Activated naive CD8-positive, alpha-beta T cell treated with anti-CD3 and anti-CD28 coated beads, Interleukin-2, amount 10 ng/mL, durations not matched to agents 7 days and 5 days (primary cell): ENCODE measurements at regions not wholly inside any gene's neighbourhood (a gene's known extent, or its start where the extent isn't known, plus 50 kb on each side); places are given as distances from the start of the nearest gene placed in this dataset.
A peak's percentile ranks its signal among the peaks of the same experiment; 100 is the strongest.

Experiments used
- ATAC-seq: fragments of 150-1000 bp; cut with Tn5 transposase; one replicate; pipeline ENCODE4 v1.10.0; 2021; ENCODE audit warnings: low read depth, moderate library complexity
- POLR2A ChIA-PET: fragments of 350-600 bp; sonication (Branson Sonifier 250); formaldehyde crosslinking; loops from one replicate; lab custom pipeline; 2021; ENCODE audit warnings: antibody characterized with exemption; lab: Charles Lee
- DNase-seq: peaks from one replicate; pipeline ENCODE4 v3.0.0; 2021
- H3K27ac Mint-ChIP-seq: one replicate; pipeline ENCODE4 v1.8.0; 2022; ENCODE audit warnings: mild to moderate bottlenecking, mixed read lengths
- H3K27me3 Mint-ChIP-seq: one replicate; pipeline ENCODE4 v1.8.0; 2022; ENCODE audit warnings: mild to moderate bottlenecking, moderate library complexity, mixed read lengths
- H3K36me3 Mint-ChIP-seq: one replicate; pipeline ENCODE4 v1.8.0; 2021; ENCODE audit warnings: mild to moderate bottlenecking, mixed read lengths
- H3K4me1 Mint-ChIP-seq: one replicate; pipeline ENCODE4 v1.8.0; 2021; ENCODE audit warnings: mixed read lengths
- H3K4me3 Mint-ChIP-seq: one replicate; pipeline ENCODE4 v1.8.0; 2022; ENCODE audit warnings: mild to moderate bottlenecking, moderate library complexity, mixed read lengths
- H3K9me3 Mint-ChIP-seq: one replicate; pipeline ENCODE4 v1.8.0; 2021; ENCODE audit warnings: mixed read lengths

- H3K9me3 Mint-ChIP-seq: peaks cover 2% of the 10 kb centered on the region
- ATAC-seq (no peak), DNase-seq (no peak)
- no peak overlapping the region for H3K27ac Mint-ChIP-seq
- no peak overlapping the region for H3K4me3 Mint-ChIP-seq
- peaks cover 8% of the 10 kb centered on the region for H3K27me3 Mint-ChIP-seq
- POLR2A ChIA-PET: interaction anchor here (1.0 kb wide), 2 partner anchors 10 to 45 kb away, joined by 3 to 5 read pairs; no protein-coding TSS in a partner anchor
- H3K36me3 Mint-ChIP-seq: no peaks in the 10 kb centered on the region
- H3K4me1 Mint-ChIP-seq: peaks cover 25% of the 10 kb centered on the region
Measured at GRCh38 chr14:97074856-97075255, 277.7 kb downstream of the VRK1 start.

GRCh38 chr14:97077253-97077653, 280.1 kb downstream of the VRK1 start:
- Mint-ChIP-seq H3K27ac (no peak overlapping the region), H3K36me3 (no peaks in the 10 kb centered on the region), H3K4me1 (peaks cover 25% of the 10 kb centered on the region), H3K9me3 (peaks cover 4% of the 10 kb centered on the region), H3K27me3 (peaks cover 8% of the 10 kb centered on the region), H3K4me3 (peak overlapping the region; percentile 38)
- POLR2A ChIA-PET: interaction anchor here (0.9 kb wide), 1 partner anchor 43 kb away, joined by 3 read pairs; no protein-coding TSS in a partner anchor
- DNase-seq (peak; percentile 36), ATAC-seq (peak; percentile 61)

GRCh38 chr14:97077687-97078086, 280.5 kb downstream of the VRK1 start:
- H3K27ac Mint-ChIP-seq: peak overlapping the region; percentile 7
- peaks cover 4% of the 10 kb centered on the region for H3K9me3 Mint-ChIP-seq
- H3K27me3 Mint-ChIP-seq: peaks cover 9% of the 10 kb centered on the region
- H3K4me1 Mint-ChIP-seq: peaks cover 25% of the 10 kb centered on the region
- no peak for DNase-seq
- no peak for ATAC-seq
- peak overlapping the region; percentile 38 for H3K4me3 Mint-ChIP-seq
- H3K36me3 Mint-ChIP-seq: no peaks in the 10 kb centered on the region
- POLR2A ChIA-PET: interaction anchor here (0.9 kb wide), 1 partner anchor 43 kb away, joined by 3 read pairs; no protein-coding TSS in a partner anchor

GRCh38 chr14:97080991-97081390, 283.8 kb downstream of the VRK1 start:
- H3K36me3 Mint-ChIP-seq: no peaks in the 10 kb centered on the region
- ATAC-seq: no peak
- peaks cover 18% of the 10 kb centered on the region for H3K4me1 Mint-ChIP-seq
- peaks cover 9% of the 10 kb centered on the region for H3K9me3 Mint-ChIP-seq
- no peak for DNase-seq
- no peak overlapping the region for H3K4me3 Mint-ChIP-seq
- no peak overlapping the region for H3K27ac Mint-ChIP-seq
- POLR2A ChIA-PET: no interaction called here
- H3K27me3 Mint-ChIP-seq: peaks cover 10% of the 10 kb centered on the region

- H3K9me3 Mint-ChIP-seq: no peaks in the 10 kb centered on the region
- no peaks in the 10 kb centered on the region for H3K36me3 Mint-ChIP-seq
Measured at GRCh38 chr14:97095269-97095668, 298.1 kb downstream of the VRK1 start.

GRCh38 chr14:97097296-97097695, 300.1 kb downstream of the VRK1 start:
- Mint-ChIP-seq H3K9me3 (no peaks in the 10 kb centered on the region), H3K27ac (no peak overlapping the region), H3K4me1 (no peaks in the 10 kb centered on the region), H3K27me3 (peaks cover 5% of the 10 kb centered on the region), H3K4me3 (no peak overlapping the region), H3K36me3 (no peaks in the 10 kb centered on the region)
- ATAC-seq: no peak
- POLR2A ChIA-PET: no interaction called here
- no peak for DNase-seq

More at GRCh38 chr14:97095269-97095668, 298.1 kb downstream of the VRK1 start:
- no peak overlapping the region for H3K4me3 Mint-ChIP-seq
- DNase-seq (no peak), ATAC-seq (no peak)
- H3K27me3 Mint-ChIP-seq: peaks cover 5% of the 10 kb centered on the region
- H3K27ac Mint-ChIP-seq: no peak overlapping the region
- POLR2A ChIA-PET: no interaction called here
- no peaks in the 10 kb centered on the region for H3K4me1 Mint-ChIP-seq

- DNase-seq (no peak), ATAC-seq (no peak)
- POLR2A ChIA-PET: no interaction called here
- no peaks in the 10 kb centered on the region for H3K36me3 Mint-ChIP-seq
- no peak overlapping the region for H3K27ac Mint-ChIP-seq
- H3K9me3 Mint-ChIP-seq: no peaks in the 10 kb centered on the region
- H3K4me3 Mint-ChIP-seq: no peak overlapping the region
- peaks cover 5% of the 10 kb centered on the region for H3K27me3 Mint-ChIP-seq
- H3K4me1 Mint-ChIP-seq: no peaks in the 10 kb centered on the region
Measured at GRCh38 chr14:97100306-97100705, 303.1 kb downstream of the VRK1 start.

- Mint-ChIP-seq H3K4me3 (no peak overlapping the region), H3K27ac (no peak overlapping the region), H3K4me1 (peaks cover 6% of the 10 kb centered on the region), H3K36me3 (no peaks in the 10 kb centered on the region), H3K27me3 (peaks cover 10% of the 10 kb centered on the region), H3K9me3 (no peaks in the 10 kb centered on the region)
- POLR2A ChIA-PET: no interaction called here
- ATAC-seq (no peak), DNase-seq (no peak)
Measured at GRCh38 chr14:97101561-97101960, 304.4 kb downstream of the VRK1 start.

- ATAC-seq: no peak
- peaks cover 3% of the 10 kb centered on the region for H3K36me3 Mint-ChIP-seq
- H3K4me3 Mint-ChIP-seq: no peak overlapping the region
Measured at GRCh38 chr14:97104029-97104428, 306.8 kb downstream of the VRK1 start.

GRCh38 chr14:97106166-97106565, 309.0 kb downstream of the VRK1 start:
- Mint-ChIP-seq H3K9me3 (peaks cover 10% of the 10 kb centered on the region), H3K4me1 (peaks cover 6% of the 10 kb centered on the region), H3K27ac (peak overlapping the region; percentile 46), H3K4me3 (peak overlapping the region; percentile 18), H3K36me3 (peaks cover 5% of the 10 kb centered on the region), H3K27me3 (peaks cover 7% of the 10 kb centered on the region)
- DNase-seq (no peak), ATAC-seq (peak; percentile 65)
- POLR2A ChIA-PET: no interaction called here

More at GRCh38 chr14:97104029-97104428, 306.8 kb downstream of the VRK1 start:
- peaks cover 4% of the 10 kb centered on the region for H3K9me3 Mint-ChIP-seq
- POLR2A ChIA-PET: no interaction called here
- DNase-seq: no peak
- H3K27ac Mint-ChIP-seq: no peak overlapping the region
- peaks cover 10% of the 10 kb centered on the region for H3K27me3 Mint-ChIP-seq
- H3K4me1 Mint-ChIP-seq: peaks cover 6% of the 10 kb centered on the region

- no peak for ATAC-seq
- H3K4me1 Mint-ChIP-seq: peaks cover 6% of the 10 kb centered on the region
- DNase-seq: no peak
- H3K27me3 Mint-ChIP-seq: peaks cover 7% of the 10 kb centered on the region
- POLR2A ChIA-PET: no interaction called here
- peaks cover 5% of the 10 kb centered on the region for H3K36me3 Mint-ChIP-seq
- peaks cover 10% of the 10 kb centered on the region for H3K9me3 Mint-ChIP-seq
- H3K4me3 Mint-ChIP-seq: no peak overlapping the region
- H3K27ac Mint-ChIP-seq: peak overlapping the region; percentile 46
Measured at GRCh38 chr14:97106609-97107008, 309.4 kb downstream of the VRK1 start.

- Mint-ChIP-seq H3K9me3 (peaks cover 10% of the 10 kb centered on the region), H3K36me3 (peaks cover 5% of the 10 kb centered on the region), H3K27ac (no peak overlapping the region), H3K4me1 (peaks cover 6% of the 10 kb centered on the region), H3K27me3 (peaks cover 7% of the 10 kb centered on the region), H3K4me3 (no peak overlapping the region)
- DNase-seq: no peak
- ATAC-seq: no peak
- POLR2A ChIA-PET: no interaction called here
Measured at GRCh38 chr14:97107080-97107479, 309.9 kb downstream of the VRK1 start.

- H3K27ac Mint-ChIP-seq: no peak overlapping the region
- POLR2A ChIA-PET: no interaction called here
- ATAC-seq (no peak), DNase-seq (no peak)
- no peak overlapping the region for H3K4me3 Mint-ChIP-seq
- peaks cover 9% of the 10 kb centered on the region for H3K27me3 Mint-ChIP-seq
- H3K4me1 Mint-ChIP-seq: peaks cover 6% of the 10 kb centered on the region
- peaks cover 10% of the 10 kb centered on the region for H3K9me3 Mint-ChIP-seq
- H3K36me3 Mint-ChIP-seq: peaks cover 5% of the 10 kb centered on the region
Measured at GRCh38 chr14:97107760-97108159, 310.6 kb downstream of the VRK1 start.

- POLR2A ChIA-PET: no interaction called here
- Mint-ChIP-seq H3K27me3 (peaks cover 14% of the 10 kb centered on the region), H3K4me3 (no peak overlapping the region), H3K36me3 (peaks cover 8% of the 10 kb centered on the region), H3K27ac (no peak overlapping the region), H3K4me1 (peaks cover 6% of the 10 kb centered on the region), H3K9me3 (peaks cover 10% of the 10 kb centered on the region)
- no peak for DNase-seq
- no peak for ATAC-seq
Measured at GRCh38 chr14:97109234-97109633, 312.1 kb downstream of the VRK1 start.
